HuH-7 (cell line): ENCODE measurements at regions not wholly inside any gene's neighbourhood (a gene's known extent, or its start where the extent isn't known, plus 50 kb on each side); places are given as distances from the start of the nearest gene placed in this dataset.

Experiments
- DNase-seq: peaks from one replicate; pipeline ENCODE4 v3.0.0; 2011; ENCODE audit warnings: low spot score

GRCh38 chr5:159821461-159821940 lies 94.8 kb upstream of the ADRA1B start:
- no peak for DNase-seq

GRCh38 chr5:159824188-159825161 lies 91.8 kb upstream of the ADRA1B start:
- no peak for DNase-seq

GRCh38 chr5:159825551-159826051 lies 90.7 kb upstream of the ADRA1B start:
- DNase-seq = no peak

GRCh38 chr5:159826351-159827214 lies 89.7 kb upstream of the ADRA1B start:
- no peak for DNase-seq

- no peak for DNase-seq
Observed at GRCh38 chr5:159827861-159828260, 88.4 kb upstream of the ADRA1B start.

GRCh38 chr5:159832073-159832472 lies 84.2 kb upstream of the ADRA1B start:
- no peak for DNase-seq

- DNase-seq = no peak
Observed at GRCh38 chr5:159833088-159833487, 83.2 kb upstream of the ADRA1B start.

GRCh38 chr5:159833846-159834245 lies 82.4 kb upstream of the ADRA1B start:
- DNase-seq = no peak

GRCh38 chr5:159835548-159835947 lies 80.7 kb upstream of the ADRA1B start:
- DNase-seq = no peak

- DNase-seq = no peak
Observed at GRCh38 chr5:159836691-159837090, 79.6 kb upstream of the ADRA1B start.

- DNase-seq = no peak
Observed at GRCh38 chr5:159837860-159838259, 78.4 kb upstream of the ADRA1B start.

- DNase-seq = no peak
Observed at GRCh38 chr5:159838551-159839222, 77.6 kb upstream of the ADRA1B start.

GRCh38 chr5:159844267-159845121 lies 71.8 kb upstream of the ADRA1B start:
- DNase-seq = no peak

GRCh38 chr5:159849437-159850083 lies 66.7 kb upstream of the ADRA1B start:
- no peak for DNase-seq

- no peak for DNase-seq
Observed at GRCh38 chr5:159850160-159850559, 66.1 kb upstream of the ADRA1B start.

GRCh38 chr5:159851053-159851452 lies 65.2 kb upstream of the ADRA1B start:
- no peak for DNase-seq

- no peak for DNase-seq
Observed at GRCh38 chr5:159854916-159855315, 61.4 kb upstream of the ADRA1B start.

GRCh38 chr5:159855476-159856191 lies 60.6 kb upstream of the ADRA1B start:
- no peak for DNase-seq

GRCh38 chr5:159858871-159859270 lies 57.4 kb upstream of the ADRA1B start:
- DNase-seq = no peak

- DNase-seq = no peak
Observed at GRCh38 chr5:159861086-159861485, 55.2 kb upstream of the ADRA1B start.
